NT2/D1 (cell line): ENCODE measurements at regions not wholly inside any gene's neighbourhood (a gene's known extent, or its start where the extent isn't known, plus 50 kb on each side); places are given as distances from the start of the nearest gene placed in this dataset.

ENCODE experiments used
- DNase-seq: peaks from one replicate; pipeline ENCODE4 v3.0.0-alpha.2; 2011; ENCODE audit warnings: low read depth, low spot score
- H3K27me3 ChIP-seq: 2 replicates; pipeline ENCODE4 v1.6.0; 2011; ENCODE audit warnings: mild to moderate bottlenecking; ENCODE audit not compliant: insufficient read length, insufficient read depth
- H3K36me3 ChIP-seq: 2 replicates; pipeline ENCODE4 v1.6.1; 2011; ENCODE audit warnings: mild to moderate bottlenecking, low read length, mixed read lengths; ENCODE audit not compliant: insufficient read depth, insufficient read length
- H3K4me1 ChIP-seq: 2 replicates; pipeline ENCODE4 v1.5.1; 2011; ENCODE audit not compliant: insufficient read depth, insufficient read length
- H3K4me3 ChIP-seq: 2 replicates; pipeline ENCODE4 v1.5.1; 2011; ENCODE audit warnings: low read depth; ENCODE audit not compliant: insufficient read length
- H3K9ac ChIP-seq: 2 replicates; pipeline ENCODE4 v1.6.0; 2011; ENCODE audit warnings: low read depth; ENCODE audit not compliant: insufficient read length
- H3K9me3 ChIP-seq: 2 replicates; pipeline ENCODE4 v1.5.1; 2011; ENCODE audit warnings: mild to moderate bottlenecking, low read length; ENCODE audit not compliant: insufficient read depth
- SUZ12 ChIP-seq: IDR thresholded peaks from 2 replicates; pipeline ENCODE4 v1.6.1; 2011; ENCODE audit not compliant: insufficient read length, insufficient read depth; ENCODE audit errors: extremely low read depth
- YY1 ChIP-seq: IDR thresholded peaks from 2 replicates; pipeline ENCODE4 v1.6.1; 2011; ENCODE audit not compliant: insufficient read length, insufficient read depth
- ZNF274 ChIP-seq: IDR thresholded peaks from 2 replicates; pipeline ENCODE4 v1.6.1; 2011; ENCODE audit warnings: mild to moderate bottlenecking, low read depth, low read length

GRCh38 chrX:22373094-22373493, 100.4 kb downstream of the CBLL2 start:
- H3K4me1 ChIP-seq, result no peaks in the 10 kb centered on the region
- no peak overlapping the region for H3K9ac ChIP-seq
- H3K27me3 ChIP-seq, result no peaks in the 10 kb centered on the region
- TF ChIP-seq YY1 (no peak), SUZ12 (no peak), ZNF274 (no peak)
- H3K4me3 ChIP-seq, result no peak overlapping the region
- no peaks in the 10 kb centered on the region for H3K36me3 ChIP-seq
- H3K9me3 ChIP-seq, result no peaks in the 10 kb centered on the region
- no peak for DNase-seq

- Histone ChIP-seq H3K9me3 (no peaks in the 10 kb centered on the region), H3K4me1 (no peaks in the 10 kb centered on the region), H3K27me3 (no peaks in the 10 kb centered on the region), H3K9ac (no peak overlapping the region), H3K4me3 (no peak overlapping the region), H3K36me3 (no peaks in the 10 kb centered on the region)
- no peak for TF ChIP-seq YY1
- DNase-seq, result no peak
These were observed 101.1 kb downstream of the CBLL2 start for GRCh38 chrX:22373766-22374165.

GRCh38 chrX:22376369-22376768, 103.7 kb downstream of the CBLL2 start:
- Histone ChIP-seq H3K4me3 (no peak overlapping the region), H3K4me1 (no peaks in the 10 kb centered on the region), H3K36me3 (no peaks in the 10 kb centered on the region), H3K27me3 (no peaks in the 10 kb centered on the region), H3K9ac (no peak overlapping the region), H3K9me3 (no peaks in the 10 kb centered on the region)
- DNase-seq, result no peak
- TF ChIP-seq YY1 (no peak), ZNF274 (no peak), SUZ12 (no peak)

- no peaks in the 10 kb centered on the region for H3K4me1 ChIP-seq
- TF ChIP-seq SUZ12 (no peak), ZNF274 (no peak), YY1 (no peak)
- H3K27me3 ChIP-seq, result no peaks in the 10 kb centered on the region
- no peaks in the 10 kb centered on the region for H3K9me3 ChIP-seq
- no peak for DNase-seq
- H3K4me3 ChIP-seq, result no peak overlapping the region
- H3K9ac ChIP-seq, result no peak overlapping the region
- H3K36me3 ChIP-seq, result no peaks in the 10 kb centered on the region
These were observed 105.6 kb downstream of the CBLL2 start for GRCh38 chrX:22378296-22378695.

- Histone ChIP-seq H3K9me3 (no peaks in the 10 kb centered on the region), H3K9ac (no peak overlapping the region), H3K4me3 (no peak overlapping the region), H3K4me1 (no peaks in the 10 kb centered on the region), H3K36me3 (no peaks in the 10 kb centered on the region), H3K27me3 (no peaks in the 10 kb centered on the region)
- DNase-seq, result no peak
- no peak for TF ChIP-seq YY1
- TF ChIP-seq SUZ12, result no peak
- no peak for TF ChIP-seq ZNF274
These were observed 111.3 kb downstream of the CBLL2 start for GRCh38 chrX:22383988-22384387.

- Histone ChIP-seq H3K27me3 (no peaks in the 10 kb centered on the region), H3K4me3 (no peak overlapping the region), H3K4me1 (no peaks in the 10 kb centered on the region), H3K9ac (no peak overlapping the region), H3K9me3 (no peaks in the 10 kb centered on the region), H3K36me3 (no peaks in the 10 kb centered on the region)
- no peak for DNase-seq
- TF ChIP-seq YY1 (no peak), SUZ12 (no peak), ZNF274 (no peak)
These were observed 117.0 kb downstream of the CBLL2 start for GRCh38 chrX:22389556-22390179.

GRCh38 chrX:22392133-22392948, 119.6 kb downstream of the CBLL2 start:
- Histone ChIP-seq H3K4me3 (no peak overlapping the region), H3K27me3 (no peaks in the 10 kb centered on the region), H3K4me1 (no peaks in the 10 kb centered on the region), H3K36me3 (no peaks in the 10 kb centered on the region), H3K9me3 (no peaks in the 10 kb centered on the region), H3K9ac (no peak overlapping the region)
- no peak for TF ChIP-seq ZNF274
- no peak for TF ChIP-seq YY1
- no peak for TF ChIP-seq SUZ12
- no peak for DNase-seq
